ENCODE measurements at regions not wholly inside any gene's neighbourhood (a gene's known extent, or its start where the extent isn't known, plus 50 kb on each side); places are given as distances from the start of the nearest gene placed in this dataset.

DNA sequence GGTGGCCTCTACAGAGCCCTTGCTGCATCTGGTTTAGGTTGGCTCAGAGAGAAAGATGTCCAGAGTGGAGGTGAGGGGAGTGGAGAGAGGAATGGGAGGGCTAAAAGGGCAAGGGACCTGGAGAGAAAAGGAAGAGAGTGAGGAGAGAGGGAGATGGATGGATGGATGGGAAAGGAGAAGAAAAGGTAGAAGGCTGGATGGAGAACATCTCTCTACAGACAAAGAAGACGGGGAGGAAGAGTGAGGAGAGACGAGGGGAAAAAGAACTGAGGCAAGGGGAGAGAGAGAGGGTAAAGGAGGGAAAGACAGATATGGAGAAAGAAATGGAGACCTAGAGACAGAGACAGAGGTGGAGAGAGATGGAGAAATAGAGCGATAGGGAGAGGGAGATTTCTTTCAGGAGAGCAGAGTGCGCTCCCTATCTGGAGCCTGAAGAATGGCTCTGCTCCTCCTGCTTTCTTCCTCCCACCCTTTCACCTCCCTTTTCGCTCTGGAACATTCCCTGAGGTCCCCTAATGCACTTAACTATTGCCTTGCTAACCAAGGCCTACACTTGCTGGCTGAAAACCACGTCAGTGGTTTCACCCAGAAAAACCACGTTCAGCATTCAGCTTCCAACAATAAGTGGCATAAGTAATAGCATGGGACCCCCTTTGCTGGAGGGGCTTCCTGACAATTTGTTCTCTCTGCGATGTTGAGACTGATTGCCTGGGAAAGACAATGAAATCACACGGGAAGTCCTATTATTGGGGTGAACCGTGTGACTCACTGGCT, 286.3 kb downstream of the CDH26 start:
- no peak for DNase-seq (ENCODE audit: low read depth)

DNA sequence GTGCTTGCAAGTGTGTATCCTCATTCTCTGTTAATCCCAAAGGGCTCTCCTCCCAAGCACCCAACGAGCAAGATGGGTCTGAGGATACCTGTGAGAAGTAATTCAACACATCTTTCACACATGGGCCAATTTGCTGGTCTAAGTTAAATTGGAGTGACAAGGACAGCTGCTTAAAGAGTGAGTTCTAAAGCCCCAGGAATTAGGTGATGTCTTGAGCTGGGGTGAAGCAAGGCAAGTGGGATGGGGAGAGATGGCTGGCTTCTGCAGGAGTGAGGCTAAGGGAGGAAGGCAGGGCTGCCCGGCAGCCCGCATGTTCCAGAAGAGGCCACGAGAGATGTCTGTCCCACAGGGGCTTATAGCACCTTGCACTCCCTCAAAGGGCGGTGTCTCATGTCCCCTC, 288.5 kb downstream of the CDH26 start:
- DNase-seq (ENCODE audit: low read depth) = no peak

DNA sequence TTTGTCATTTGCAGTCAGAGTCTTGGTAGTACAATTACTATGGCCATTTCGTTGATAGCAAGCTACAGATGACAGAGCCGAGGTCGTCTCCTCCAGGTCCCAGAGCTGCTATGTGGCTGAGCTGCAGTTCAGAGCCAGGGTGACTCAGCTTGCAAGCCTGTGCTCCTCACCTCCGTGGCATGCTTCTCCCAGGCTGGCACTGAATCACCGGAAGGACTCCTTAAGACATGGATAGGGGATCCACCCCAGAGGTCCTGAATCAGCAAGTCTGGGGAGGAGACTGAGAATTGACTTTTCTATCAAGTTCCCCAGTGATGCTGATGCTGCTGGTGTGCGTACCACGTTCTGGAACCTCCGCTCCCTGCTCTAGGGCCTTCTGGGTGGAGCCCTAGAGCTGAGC, 291.2 kb downstream of the CDH26 start:
- peak; percentile 100 for DNase-seq (ENCODE audit: low read depth)

- DNase-seq (ENCODE audit: low read depth) = no peak
These were observed 292.0 kb downstream of the CDH26 start for GRCh38 chr20:60250251-60250650.

DNA sequence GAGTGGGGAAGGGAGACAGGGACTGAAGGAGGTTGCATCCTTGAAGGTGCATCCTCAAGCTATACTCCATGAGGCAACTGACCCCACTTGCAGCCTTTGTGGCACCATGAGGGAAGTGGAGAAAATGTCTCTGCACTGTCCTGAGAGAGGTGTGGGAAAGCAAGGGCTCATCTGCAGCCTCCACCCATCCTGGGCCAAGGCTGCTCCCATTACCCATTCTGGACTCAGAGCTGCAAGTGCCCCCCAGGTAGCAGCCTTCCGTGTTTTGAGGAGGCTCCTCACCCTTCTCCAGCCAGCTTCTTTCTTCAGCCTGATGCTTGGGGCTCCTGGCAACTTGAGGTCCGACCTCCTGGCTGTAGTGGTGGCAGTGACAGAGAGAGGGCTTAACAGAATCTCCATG, 294.6 kb downstream of the CDH26 start:
- DNase-seq (ENCODE audit: low read depth) = no peak

- DNase-seq (ENCODE audit: low read depth) = no peak
These were observed 295.2 kb downstream of the CDH26 start for GRCh38 chr20:60253471-60253870.

- peak; percentile 90 for DNase-seq (ENCODE audit: low read depth)
These were observed 296.7 kb downstream of the CDH26 start for GRCh38 chr20:60254901-60255411.

DNA sequence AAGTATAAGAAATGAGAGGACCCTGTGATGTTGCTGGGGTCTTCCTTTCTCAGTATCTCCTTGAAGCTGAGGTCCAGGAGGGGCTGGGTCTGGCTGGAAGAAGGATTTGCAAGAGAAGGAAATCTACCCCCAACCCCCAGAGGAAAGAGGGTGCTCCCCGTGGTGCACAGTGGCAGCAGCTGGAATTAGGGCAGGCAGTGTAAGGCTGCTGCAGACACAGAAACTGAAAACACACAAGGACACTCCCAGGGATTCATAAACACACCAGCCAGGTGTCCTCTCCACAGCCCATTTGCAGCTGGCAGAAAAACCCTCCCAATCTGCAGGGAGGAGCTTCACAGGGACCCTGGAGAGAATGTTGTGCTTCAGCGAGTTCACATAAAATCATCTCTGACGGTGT, 297.2 kb downstream of the CDH26 start:
- no peak for DNase-seq (ENCODE audit: low read depth)

DNA sequence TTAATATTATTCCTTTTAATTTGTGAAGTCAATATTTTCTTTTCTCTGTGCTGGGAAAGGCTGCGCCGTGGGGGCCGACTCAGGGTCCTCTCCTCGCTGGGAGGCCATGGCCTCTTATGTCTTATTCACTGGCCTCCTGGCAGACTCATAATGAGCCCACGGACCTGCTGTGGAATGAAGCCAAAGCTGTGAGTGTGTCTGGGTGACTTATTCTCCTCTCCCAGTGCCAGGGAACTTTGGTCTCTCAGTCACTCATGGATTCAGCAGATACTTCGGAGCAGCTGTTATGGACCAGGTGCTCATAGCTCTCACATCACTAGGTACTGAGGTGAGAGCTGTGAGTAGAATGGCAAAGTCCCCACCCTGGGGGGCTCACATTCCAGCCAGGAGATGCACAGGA, 297.6 kb downstream of the CDH26 start:
- no peak for DNase-seq (ENCODE audit: low read depth)

- DNase-seq (ENCODE audit: low read depth) = no peak
These were observed 298.6 kb downstream of the CDH26 start for GRCh38 chr20:60256811-60257210.

DNA sequence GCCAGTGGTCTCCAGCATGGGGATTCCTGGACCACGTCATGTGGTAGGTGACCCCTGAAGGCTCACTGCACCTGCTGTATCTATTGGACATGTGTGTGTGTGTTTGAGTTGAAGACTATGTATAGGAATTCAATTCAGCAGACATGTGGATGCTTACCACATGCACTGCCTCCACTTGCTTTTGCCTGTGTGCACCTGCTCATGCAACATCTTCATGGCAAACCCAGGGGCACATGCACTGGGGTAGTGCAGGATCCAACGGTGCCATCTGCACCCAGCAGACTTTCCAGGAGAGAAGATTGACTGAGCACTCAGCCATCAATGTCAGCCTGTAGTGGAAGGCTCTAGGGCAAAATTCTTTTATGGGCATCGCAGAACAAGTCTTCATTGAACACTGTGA, 299.4 kb downstream of the CDH26 start:
- no peak for DNase-seq (ENCODE audit: low read depth)

DNA sequence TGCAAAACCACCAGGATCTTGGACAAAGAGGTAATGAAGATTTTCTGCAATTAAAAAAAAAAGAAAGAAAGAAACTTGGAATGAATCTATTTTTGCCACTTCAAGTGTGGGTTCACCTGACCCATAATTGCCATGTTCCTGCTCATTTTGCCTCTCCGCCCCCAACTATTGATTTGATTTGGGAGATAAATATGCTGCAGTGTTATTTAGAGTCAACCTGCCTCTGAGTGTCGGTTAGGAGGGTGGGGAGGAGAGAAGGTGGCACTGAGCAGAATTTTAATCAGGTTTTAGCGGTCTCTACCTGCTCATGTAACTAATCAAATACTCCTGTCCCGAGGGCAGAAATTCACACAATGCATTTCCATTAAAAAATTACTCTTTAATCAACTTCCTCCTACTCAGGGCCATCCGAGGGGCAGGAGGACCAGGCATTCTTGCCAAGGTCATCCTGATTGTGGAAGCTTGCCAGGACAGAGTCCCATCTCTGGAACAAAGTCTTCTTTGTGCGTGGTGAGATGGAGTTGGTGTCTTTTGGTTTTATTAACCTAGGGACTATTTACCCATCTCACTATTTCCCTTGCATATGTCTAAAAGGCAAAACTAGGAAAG, 300.1 kb downstream of the CDH26 start:
- no peak for DNase-seq (ENCODE audit: low read depth)

DNA sequence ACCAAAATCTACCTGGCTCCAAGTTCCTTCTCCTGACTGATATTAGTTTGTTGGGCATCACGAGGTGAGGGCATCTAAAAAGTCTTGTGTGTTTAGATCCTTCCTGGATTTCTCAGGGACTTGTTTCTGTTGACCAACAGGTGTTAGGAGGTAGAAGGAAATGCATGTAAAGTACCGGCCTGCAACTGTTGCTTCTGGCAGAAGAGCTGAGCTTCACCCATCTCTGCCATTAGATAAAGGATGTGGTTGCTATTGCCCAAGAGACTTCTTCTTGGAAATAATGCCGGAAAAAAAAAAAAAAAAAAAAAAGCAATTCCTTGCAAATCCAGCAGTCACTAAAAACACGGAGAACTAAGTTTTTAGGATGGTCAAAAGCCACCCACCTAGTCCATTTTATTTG, 303.1 kb downstream of the CDH26 start:
- no peak for DNase-seq (ENCODE audit: low read depth)

GRCh38 chr20:60262967-60263603, 304.9 kb downstream of the CDH26 start:
- no peak for DNase-seq (ENCODE audit: low read depth)

DNA sequence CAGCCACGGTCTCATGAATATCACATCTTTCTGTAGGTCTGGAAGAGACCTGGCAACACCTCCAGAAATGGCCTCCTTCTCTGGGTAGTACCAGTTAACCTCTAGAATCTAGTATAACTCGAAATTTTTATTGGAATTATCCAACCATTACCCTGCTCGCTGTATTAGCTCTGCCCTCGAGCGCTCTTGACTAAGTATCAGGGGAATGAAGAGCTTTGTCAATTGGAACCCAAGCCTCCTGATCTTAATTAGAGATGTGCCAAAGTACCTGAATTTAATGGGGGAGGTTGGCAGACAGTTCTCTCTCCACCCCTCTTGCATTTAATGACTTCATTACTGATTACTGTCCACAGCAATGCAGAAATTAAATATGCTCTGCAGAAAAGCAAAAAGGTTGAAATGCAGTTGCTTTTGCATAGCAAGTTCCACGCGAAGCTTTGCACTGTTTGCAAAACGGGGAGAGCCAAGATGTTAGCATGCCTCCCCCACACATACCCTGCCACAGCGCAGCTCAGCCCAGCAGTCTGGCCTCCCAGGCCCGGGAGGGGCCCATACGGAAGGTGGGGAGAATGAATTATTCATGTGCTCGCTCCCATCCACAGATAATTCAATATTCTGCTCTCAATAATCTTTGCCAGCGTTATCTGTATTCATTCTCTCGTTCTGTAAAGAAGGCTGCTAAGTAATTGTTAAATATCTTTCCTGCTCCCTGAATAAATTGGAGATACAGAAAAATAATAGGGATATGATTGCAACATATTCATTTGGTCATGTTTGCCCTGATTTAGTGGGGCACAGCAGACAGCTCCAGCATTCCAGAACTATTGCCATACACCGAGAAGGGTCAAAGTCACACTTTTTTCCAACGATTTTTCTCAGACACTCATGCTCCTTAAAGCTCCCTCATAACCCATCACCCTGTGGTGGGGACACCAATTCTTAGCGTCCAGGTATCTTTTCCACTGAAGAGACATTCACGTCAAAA, 305.8 kb downstream of the CDH26 start:
- no peak for DNase-seq (ENCODE audit: low read depth)

DNA sequence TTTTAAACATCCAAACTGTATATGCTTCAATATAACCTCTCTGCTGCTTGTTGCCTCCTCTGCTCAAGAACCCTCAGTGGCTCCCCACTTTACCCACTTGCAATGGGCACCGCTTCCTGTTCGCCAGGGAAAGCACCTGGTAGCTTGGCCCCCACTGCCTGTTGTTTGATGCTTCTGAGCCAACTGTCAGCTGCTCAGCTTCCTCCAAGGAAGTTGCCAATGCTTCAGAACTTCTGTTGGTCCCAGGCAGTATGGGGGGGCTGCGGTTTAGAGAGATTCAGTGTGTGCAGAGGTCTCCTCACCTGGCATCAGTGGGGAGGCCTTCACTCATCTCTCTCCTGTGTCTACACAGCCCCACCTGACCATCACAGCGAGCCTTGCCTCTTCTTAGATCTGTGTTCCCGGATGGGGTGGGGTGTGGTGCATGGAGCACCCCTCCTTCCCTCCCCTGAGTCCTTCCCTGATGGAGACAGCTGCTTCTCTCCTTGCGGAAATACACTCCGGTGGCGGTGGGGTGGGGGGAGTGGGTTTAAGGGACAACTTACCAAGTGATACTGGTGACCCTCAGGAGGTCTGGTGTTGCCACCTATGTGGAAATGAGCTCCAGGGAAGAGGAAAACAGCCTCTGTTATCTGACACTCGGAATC, 308.1 kb downstream of the CDH26 start:
- DNase-seq (ENCODE audit: low read depth) = no peak

DNA sequence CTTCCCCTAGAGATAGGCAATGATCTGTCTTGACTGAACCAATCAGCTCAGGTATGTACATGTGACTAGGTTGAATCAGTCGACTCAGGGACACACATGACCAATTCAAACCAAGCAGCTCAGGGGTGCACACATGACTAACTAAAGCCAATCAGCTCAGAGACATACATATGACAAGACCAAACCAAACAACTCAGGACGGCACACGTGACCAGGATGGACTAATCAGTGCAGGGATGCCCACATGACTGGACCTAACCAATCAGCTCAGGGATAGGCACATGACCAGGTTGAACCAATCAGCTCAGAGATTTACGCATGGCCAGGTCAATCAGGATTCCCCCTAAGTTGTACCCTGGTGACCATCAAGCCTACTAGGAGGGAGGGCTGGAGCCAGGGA, 310.3 kb downstream of the CDH26 start:
- DNase-seq (ENCODE audit: low read depth) = no peak

DNA sequence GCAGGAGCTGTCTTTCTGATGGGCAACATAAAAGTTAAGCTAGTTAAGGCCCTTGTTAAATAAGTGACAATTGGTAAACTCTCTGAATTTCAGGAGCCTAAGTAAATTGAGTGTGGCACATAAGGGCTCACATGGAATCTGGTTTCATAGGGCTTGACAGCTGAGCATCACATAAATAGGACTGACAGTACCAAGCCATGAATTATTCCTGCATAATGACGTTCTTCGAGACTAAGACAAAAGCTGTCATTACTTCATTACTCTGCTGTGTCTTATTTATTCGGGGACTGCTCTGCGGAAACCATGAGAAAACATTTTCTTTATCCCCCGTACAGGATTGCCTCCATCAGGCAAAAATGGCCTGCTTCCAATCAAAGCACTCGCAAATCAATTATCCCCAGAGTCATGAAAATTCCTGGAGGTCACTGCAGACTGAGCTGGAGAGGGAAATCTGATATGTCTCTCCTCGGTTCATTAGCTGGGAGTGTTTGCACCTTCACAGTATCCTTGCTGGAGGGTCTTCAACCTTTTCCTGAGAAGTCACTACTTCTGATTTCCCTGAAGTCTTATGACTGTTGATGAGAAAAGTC, 311.4 kb downstream of the CDH26 start:
- DNase-seq (ENCODE audit: low read depth) = no peak

DNA sequence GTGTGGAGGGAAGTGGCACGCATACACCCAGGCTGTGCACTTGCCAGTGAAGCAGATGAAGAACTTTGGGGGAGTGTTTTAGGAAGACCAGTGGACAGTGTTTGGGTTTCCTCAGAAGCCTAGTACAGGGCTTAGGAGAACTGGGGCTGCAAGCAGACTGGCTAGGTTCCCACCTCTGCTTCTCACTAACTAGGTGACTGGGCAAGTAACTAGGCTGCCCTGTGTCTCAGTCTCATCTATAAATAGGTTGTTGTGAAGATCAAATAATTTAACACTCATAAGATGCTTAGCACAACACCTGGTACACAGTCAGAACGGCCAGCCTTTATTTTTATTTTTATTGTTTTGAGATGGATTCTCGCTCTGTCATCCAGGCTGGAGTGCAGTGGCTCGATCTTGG, 312.1 kb downstream of the CDH26 start:
- no peak for DNase-seq (ENCODE audit: low read depth)

- DNase-seq (ENCODE audit: low read depth) = no peak
These were observed 313.4 kb downstream of the CDH26 start for GRCh38 chr20:60271597-60271996.

GRCh38 chr20:60272790-60273189, 314.6 kb downstream of the CDH26 start:
- no peak for DNase-seq (ENCODE audit: low read depth)

All from HS-5 (cell line).